SJSA1 (cell line): ENCODE measurements at regions not wholly inside any gene's neighbourhood (a gene's known extent, or its start where the extent isn't known, plus 50 kb on each side); places are given as distances from the start of the nearest gene placed in this dataset.

Source experiments
- DNase-seq, 2 experiments: peaks; one replicate each; pipeline ENCODE4 v3.0.0-alpha.2; 2015 to 2020; ENCODE audit warnings: low spot score in 2 of 2, low read depth in 1 of 2
- H3K27ac ChIP-seq: fragments of 250-450 bp; sonication (Bioruptor Pico); 2 replicates; pipeline ENCODE4 v1.5.1; 2020; ENCODE audit warnings: mild to moderate bottlenecking, moderate library complexity
- H3K27me3 ChIP-seq: fragments of 250-450 bp; sonication (Bioruptor Pico); replicated peaks from 2 replicates; pipeline ENCODE4 v1.5.1; 2020; ENCODE audit warnings: mild to moderate bottlenecking, moderate library complexity
- H3K36me3 ChIP-seq: fragments of 250-450 bp; sonication (Bioruptor Pico); 2 replicates; pipeline ENCODE4 v1.5.1; 2020; ENCODE audit warnings: mild to moderate bottlenecking
- H3K4me1 ChIP-seq: fragments of 250-450 bp; sonication (Bioruptor Pico); replicated peaks from 2 replicates; pipeline ENCODE4 v1.6.1; 2021; ENCODE audit warnings: mild to moderate bottlenecking
- H3K4me3 ChIP-seq: fragments of 250-450 bp; sonication (Bioruptor Pico); 2 replicates; pipeline ENCODE4 v1.5.1; 2020; ENCODE audit warnings: mild to moderate bottlenecking
- H3K9me3 ChIP-seq: fragments of 250-450 bp; sonication (Bioruptor Pico); replicated peaks from 2 replicates; pipeline ENCODE4 v1.5.1; 2020; ENCODE audit warnings: mild to moderate bottlenecking

DNA sequence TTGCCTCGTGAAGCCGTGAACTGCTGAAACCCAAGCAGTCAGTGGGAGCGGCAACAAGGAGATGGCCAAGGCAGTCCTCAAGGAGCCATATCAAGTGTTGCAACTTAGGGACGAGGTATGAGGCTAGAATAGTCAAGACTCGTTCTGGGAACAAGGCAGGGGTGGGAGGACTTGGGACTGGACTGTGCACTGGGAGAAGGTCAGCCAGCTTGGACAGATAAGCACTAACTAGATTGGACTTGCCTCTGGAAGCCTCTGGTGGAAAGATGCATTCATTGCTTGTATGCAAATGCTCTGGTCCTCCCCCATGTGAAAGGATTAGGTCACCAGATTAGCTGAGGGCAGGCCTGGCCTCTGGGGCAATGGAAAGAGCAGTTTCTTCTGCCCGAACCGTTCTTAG is 123.3 kb upstream of the CTNNB1 start:
- H3K27me3 ChIP-seq = no peaks in the 10 kb centered on the region
- no peaks in the 10 kb centered on the region for H3K9me3 ChIP-seq
- no peak overlapping the region for H3K27ac ChIP-seq
- H3K36me3 ChIP-seq = no peaks in the 10 kb centered on the region
- H3K4me1 ChIP-seq = no peaks in the 10 kb centered on the region
- H3K4me3 ChIP-seq = no peak overlapping the region
- DNase-seq = no peak

- DNase-seq = no peak
- H3K4me3 ChIP-seq = no peak overlapping the region
- H3K36me3 ChIP-seq = no peaks in the 10 kb centered on the region
- H3K27me3 ChIP-seq = no peaks in the 10 kb centered on the region
- no peaks in the 10 kb centered on the region for H3K9me3 ChIP-seq
- H3K27ac ChIP-seq = no peak overlapping the region
- no peaks in the 10 kb centered on the region for H3K4me1 ChIP-seq
These were observed 122.9 kb upstream of the CTNNB1 start for GRCh38 chr3:41076399-41076798.

GRCh38 chr3:41080141-41080540 is 119.2 kb upstream of the CTNNB1 start:
- no peak for DNase-seq
- Histone ChIP-seq H3K9me3 (no peaks in the 10 kb centered on the region), H3K27me3 (no peaks in the 10 kb centered on the region), H3K4me3 (no peak overlapping the region), H3K4me1 (no peaks in the 10 kb centered on the region), H3K27ac (no peak overlapping the region), H3K36me3 (no peaks in the 10 kb centered on the region)

DNA sequence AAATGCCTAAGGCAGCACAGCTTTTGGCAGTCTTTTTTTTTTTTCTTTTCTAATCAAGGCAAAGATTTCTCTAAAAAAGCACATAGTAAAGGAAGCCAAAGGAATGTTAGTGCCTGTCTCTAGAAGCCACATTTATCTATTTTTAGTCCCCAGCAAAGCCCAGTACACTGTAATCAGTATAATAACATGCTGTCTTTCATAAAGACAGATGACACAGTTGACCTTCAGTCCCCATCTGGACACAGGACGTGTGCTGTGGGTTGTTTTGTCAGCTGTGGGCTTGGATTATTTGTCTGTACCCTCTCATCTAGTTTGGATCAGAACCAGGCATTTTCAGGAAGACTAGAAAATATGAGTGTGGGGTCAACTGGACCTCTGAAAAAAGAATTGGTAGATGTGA is 110.4 kb upstream of the CTNNB1 start:
- Histone ChIP-seq H3K9me3 (no peaks in the 10 kb centered on the region), H3K4me1 (no peaks in the 10 kb centered on the region), H3K4me3 (no peak overlapping the region), H3K27ac (no peak overlapping the region), H3K36me3 (no peaks in the 10 kb centered on the region), H3K27me3 (no peaks in the 10 kb centered on the region)
- DNase-seq = no peak

DNA sequence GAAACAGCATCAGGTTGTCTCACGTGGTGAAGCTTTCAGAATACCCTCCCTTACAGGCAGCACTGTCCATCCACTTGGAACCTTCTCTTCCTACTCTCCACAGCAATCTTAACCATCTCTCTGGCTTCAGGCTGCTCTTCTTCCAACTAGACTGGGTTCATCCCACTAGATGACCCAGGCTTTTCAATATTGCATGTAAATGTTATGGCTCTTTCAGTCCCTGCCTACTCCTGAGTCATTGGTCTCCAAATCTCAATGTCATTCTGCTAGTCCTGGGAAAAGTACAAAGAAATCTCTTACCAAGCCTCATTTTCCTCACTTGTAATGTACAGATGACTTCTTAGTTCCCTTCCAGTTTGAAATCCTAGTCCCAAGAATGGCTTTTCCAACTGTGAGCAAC is 109.7 kb upstream of the CTNNB1 start:
- Histone ChIP-seq H3K9me3 (no peaks in the 10 kb centered on the region), H3K4me1 (no peaks in the 10 kb centered on the region), H3K27me3 (no peaks in the 10 kb centered on the region), H3K27ac (no peak overlapping the region), H3K4me3 (no peak overlapping the region), H3K36me3 (no peaks in the 10 kb centered on the region)
- no peak for DNase-seq

- Histone ChIP-seq H3K27me3 (no peaks in the 10 kb centered on the region), H3K4me3 (no peak overlapping the region), H3K9me3 (no peaks in the 10 kb centered on the region), H3K36me3 (no peaks in the 10 kb centered on the region), H3K4me1 (no peaks in the 10 kb centered on the region), H3K27ac (no peak overlapping the region)
- DNase-seq = no peak
These were observed 106.5 kb upstream of the CTNNB1 start for GRCh38 chr3:41092844-41093243.

- Histone ChIP-seq H3K4me3 (no peak overlapping the region), H3K4me1 (no peaks in the 10 kb centered on the region), H3K27ac (no peak overlapping the region), H3K36me3 (no peaks in the 10 kb centered on the region), H3K27me3 (no peaks in the 10 kb centered on the region), H3K9me3 (no peaks in the 10 kb centered on the region)
- DNase-seq = no peak
These were observed 105.8 kb upstream of the CTNNB1 start for GRCh38 chr3:41093476-41093875.

GRCh38 chr3:41094351-41094750 is 105.0 kb upstream of the CTNNB1 start:
- H3K9me3 ChIP-seq = no peaks in the 10 kb centered on the region
- no peaks in the 10 kb centered on the region for H3K27me3 ChIP-seq
- no peak for DNase-seq

DNA sequence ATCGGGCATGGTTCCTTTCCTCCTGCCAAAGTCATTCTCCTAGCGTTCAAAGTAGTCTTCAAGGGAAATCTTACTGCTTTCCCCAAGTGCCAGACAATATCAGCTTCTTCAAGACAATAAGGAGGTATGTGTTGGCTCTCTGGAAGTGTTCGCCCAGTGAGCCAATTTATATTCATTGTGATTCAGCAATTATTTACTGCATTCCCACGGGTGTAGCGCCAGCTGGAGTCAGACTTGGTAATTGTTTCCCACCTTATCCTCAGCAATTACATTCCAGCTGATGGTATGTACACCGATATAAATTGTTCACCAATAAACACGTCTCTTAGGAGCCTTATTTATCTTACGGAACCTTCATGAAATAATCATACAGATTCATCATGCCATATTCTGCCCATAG is 103.6 kb upstream of the CTNNB1 start:
- H3K4me3 ChIP-seq = no peak overlapping the region
- H3K27me3 ChIP-seq = no peaks in the 10 kb centered on the region
- no peaks in the 10 kb centered on the region for H3K9me3 ChIP-seq
- no peak for DNase-seq
- H3K36me3 ChIP-seq = no peaks in the 10 kb centered on the region
- no peaks in the 10 kb centered on the region for H3K4me1 ChIP-seq
- no peak overlapping the region for H3K27ac ChIP-seq

More at GRCh38 chr3:41094351-41094750, 105.0 kb upstream of the CTNNB1 start:
- Histone ChIP-seq H3K27ac (no peak overlapping the region), H3K4me3 (no peak overlapping the region), H3K4me1 (no peaks in the 10 kb centered on the region), H3K36me3 (no peaks in the 10 kb centered on the region)

GRCh38 chr3:41097896-41098496 is 101.3 kb upstream of the CTNNB1 start:
- no peaks in the 10 kb centered on the region for H3K27me3 ChIP-seq
- no peaks in the 10 kb centered on the region for H3K4me1 ChIP-seq
- H3K9me3 ChIP-seq = no peaks in the 10 kb centered on the region
- no peaks in the 10 kb centered on the region for H3K36me3 ChIP-seq
- H3K27ac ChIP-seq = no peak overlapping the region
- no peak for DNase-seq
- no peak overlapping the region for H3K4me3 ChIP-seq

- DNase-seq = no peak
- no peaks in the 10 kb centered on the region for H3K36me3 ChIP-seq
- no peak overlapping the region for H3K27ac ChIP-seq
- H3K27me3 ChIP-seq = no peaks in the 10 kb centered on the region
- H3K4me3 ChIP-seq = no peak overlapping the region
- no peaks in the 10 kb centered on the region for H3K4me1 ChIP-seq
- H3K9me3 ChIP-seq = no peaks in the 10 kb centered on the region
These were observed 98.1 kb upstream of the CTNNB1 start for GRCh38 chr3:41101231-41101630.

GRCh38 chr3:41102053-41102556 is 97.2 kb upstream of the CTNNB1 start:
- no peak overlapping the region for H3K4me3 ChIP-seq
- H3K27ac ChIP-seq = no peak overlapping the region
- no peak for DNase-seq
- no peaks in the 10 kb centered on the region for H3K4me1 ChIP-seq
- H3K9me3 ChIP-seq = no peaks in the 10 kb centered on the region
- H3K27me3 ChIP-seq = no peaks in the 10 kb centered on the region
- H3K36me3 ChIP-seq = no peaks in the 10 kb centered on the region

GRCh38 chr3:41102750-41103149 is 96.6 kb upstream of the CTNNB1 start:
- Histone ChIP-seq H3K36me3 (no peaks in the 10 kb centered on the region), H3K4me1 (no peaks in the 10 kb centered on the region), H3K27me3 (no peaks in the 10 kb centered on the region), H3K27ac (no peak overlapping the region), H3K9me3 (no peaks in the 10 kb centered on the region), H3K4me3 (no peak overlapping the region)
- no peak for DNase-seq

- H3K9me3 ChIP-seq = no peaks in the 10 kb centered on the region
- H3K27ac ChIP-seq = no peak overlapping the region
- no peaks in the 10 kb centered on the region for H3K27me3 ChIP-seq
- no peak overlapping the region for H3K4me3 ChIP-seq
- H3K36me3 ChIP-seq = no peaks in the 10 kb centered on the region
- H3K4me1 ChIP-seq = no peaks in the 10 kb centered on the region
- DNase-seq = no peak
These were observed 96.1 kb upstream of the CTNNB1 start for GRCh38 chr3:41103200-41103599.

DNA sequence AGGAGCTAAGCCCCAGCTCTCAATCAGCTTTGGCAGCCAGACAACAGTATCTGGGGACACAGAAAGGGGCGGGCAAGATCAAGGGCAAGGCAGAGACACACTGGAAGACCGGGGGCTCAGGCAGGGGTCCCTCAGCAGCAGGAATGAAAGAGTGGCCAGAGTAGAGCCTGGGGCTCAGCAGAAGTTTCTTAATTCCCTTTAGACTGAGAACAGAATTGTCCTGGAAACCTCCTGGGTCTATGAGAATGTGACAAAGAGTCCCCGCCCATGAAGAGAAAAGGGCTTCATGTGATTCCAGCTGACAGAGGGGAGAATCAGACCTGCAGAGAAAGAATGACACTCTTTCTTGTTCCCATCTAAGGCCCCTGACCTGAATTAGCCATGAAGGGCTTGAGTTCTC is 95.2 kb upstream of the CTNNB1 start:
- H3K4me3 ChIP-seq = no peak overlapping the region
- no peak for DNase-seq
- no peaks in the 10 kb centered on the region for H3K4me1 ChIP-seq
- H3K27ac ChIP-seq = no peak overlapping the region
- H3K9me3 ChIP-seq = no peaks in the 10 kb centered on the region
- H3K36me3 ChIP-seq = no peaks in the 10 kb centered on the region
- no peaks in the 10 kb centered on the region for H3K27me3 ChIP-seq
